BJ (cell line): ENCODE measurements at regions not wholly inside any gene's neighbourhood (a gene's known extent, or its start where the extent isn't known, plus 50 kb on each side); places are given as distances from the start of the nearest gene placed in this dataset.

Experiments
- CTCF ChIA-PET: fragments of 350-600 bp; formaldehyde crosslinking; extraction: SDS; loops from one replicate; lab custom pipeline; 2021; ENCODE audit warnings: antibody characterized with exemption, inconsistent platforms; lab: Yijun Ruan, JAX
- POLR2A ChIA-PET: fragments of 300-600 bp; sonication (Branson Sonifier 250); formaldehyde crosslinking; extraction: SDS; loops from one replicate; lab custom pipeline; 2021; ENCODE audit warnings: antibody characterized with exemption; lab: Charles Lee
- DNase-seq: peaks from one replicate; pipeline ENCODE4 v3.0.0-alpha.2; 2011; ENCODE audit warnings: low read depth
- H3K27me3 ChIP-seq: 2 replicates; pipeline ENCODE4 v1.6.0; 2011; ENCODE audit warnings: low read length; ENCODE audit not compliant: control insufficient read depth, insufficient read depth
- H3K36me3 ChIP-seq: 2 replicates; pipeline ENCODE4 v1.5.1; 2011; ENCODE audit warnings: low read length; ENCODE audit not compliant: control insufficient read depth, insufficient read depth
- H3K4me3 ChIP-seq: 2 replicates; pipeline ENCODE4 v1.5.1; 2011; ENCODE audit warnings: low read depth, mild to moderate bottlenecking, control low read depth, low read length
- CTCF ChIP-seq: IDR thresholded peaks from 2 replicates; pipeline ENCODE4 v1.5.1; 2011; ENCODE audit warnings: low read depth, mild to moderate bottlenecking, control low read depth, inconsistent platforms, low read length, moderate library complexity; ENCODE audit not compliant: insufficient read depth

- CTCF ChIA-PET = no interaction called here
- POLR2A ChIA-PET = no interaction called here
- no peak for DNase-seq
Observed at GRCh38 chr11:109808569-109808968, 284.6 kb upstream of the ZC3H12C start.

GRCh38 chr11:109814824-109815223 is 278.4 kb upstream of the ZC3H12C start:
- Histone ChIP-seq H3K4me3 (no peak overlapping the region), H3K27me3 (no peaks in the 10 kb centered on the region), H3K36me3 (no peaks in the 10 kb centered on the region)
- no peak for TF ChIP-seq CTCF
- CTCF ChIA-PET = no interaction called here
- no peak for DNase-seq
- POLR2A ChIA-PET = no interaction called here

More at GRCh38 chr11:109808569-109808968, 284.6 kb upstream of the ZC3H12C start:
- Histone ChIP-seq H3K4me3 (no peak overlapping the region), H3K27me3 (no peaks in the 10 kb centered on the region), H3K36me3 (no peaks in the 10 kb centered on the region)
- TF ChIP-seq CTCF = no peak

- Histone ChIP-seq H3K36me3 (no peaks in the 10 kb centered on the region), H3K27me3 (no peaks in the 10 kb centered on the region), H3K4me3 (no peak overlapping the region)
- no peak for TF ChIP-seq CTCF
- POLR2A ChIA-PET = no interaction called here
- no peak for DNase-seq
- CTCF ChIA-PET = no interaction called here
Observed at GRCh38 chr11:109815500-109816150, 277.6 kb upstream of the ZC3H12C start.

GRCh38 chr11:109818290-109818689 is 274.9 kb upstream of the ZC3H12C start:
- ChIA-PET CTCF (no interaction called here), POLR2A (no interaction called here)
- DNase-seq = no peak
- no peaks in the 10 kb centered on the region for H3K36me3 ChIP-seq
- TF ChIP-seq CTCF = no peak
- no peaks in the 10 kb centered on the region for H3K27me3 ChIP-seq
- H3K4me3 ChIP-seq = no peak overlapping the region

- H3K36me3 ChIP-seq = no peaks in the 10 kb centered on the region
- no peaks in the 10 kb centered on the region for H3K27me3 ChIP-seq
- H3K4me3 ChIP-seq = no peak overlapping the region
- ChIA-PET POLR2A (no interaction called here), CTCF (no interaction called here)
- no peak for TF ChIP-seq CTCF
- DNase-seq = no peak
Observed at GRCh38 chr11:109819410-109819809, 273.8 kb upstream of the ZC3H12C start.
